GM23338 (cell line): ENCODE measurements at regions not wholly inside any gene's neighbourhood (a gene's known extent, or its start where the extent isn't known, plus 50 kb on each side); places are given as distances from the start of the nearest gene placed in this dataset.
A peak's percentile ranks its signal among the peaks of the same experiment; 100 is the strongest.
"Not testable (repeated sequence)": the region's sequence is repeated elsewhere in the genome, so short reads cannot be mapped to it uniquely, and the experiment has no call there.

ENCODE experiments used
- ATAC-seq: fragments of 200-7000 bp; cut with Tn5 transposase; 3 replicates; pipeline ENCODE4 v1.9.1; 2020
- DNase-seq: peaks from one replicate; pipeline ENCODE4 v3.0.0-alpha.2; 2015; ENCODE audit warnings: low spot score
- H2AFZ ChIP-seq: fragments of 200-600 bp; sonication (generic); 2 replicates; pipeline ENCODE4 v1.8.0; 2016; ENCODE audit warnings: antibody characterized with exemption, mild to moderate bottlenecking, moderate library complexity
- H3F3A ChIP-seq: fragments of 200-600 bp; sonication (generic); replicated peaks from 2 replicates; pipeline ENCODE4 v1.8.0; 2017; ENCODE audit warnings: antibody characterized with exemption, mixed run types, low read depth
- H3K27ac ChIP-seq: fragments of 200-600 bp; sonication (generic); 2 replicates; pipeline ENCODE4 v1.6.1; 2016; ENCODE audit warnings: low read depth
- H3K27me3 ChIP-seq: fragments of 200-600 bp; sonication (generic); 2 replicates; pipeline ENCODE4 v1.8.0; 2016; ENCODE audit warnings: mild to moderate bottlenecking, mixed run types, moderate library complexity; ENCODE audit not compliant: insufficient read depth
- H3K36me3 ChIP-seq: fragments of 200-600 bp; sonication (generic); 2 replicates; pipeline ENCODE4 v1.8.0; 2016; ENCODE audit warnings: mild to moderate bottlenecking; ENCODE audit not compliant: insufficient read depth
- H3K4me1 ChIP-seq: fragments of 200-600 bp; sonication (generic); 2 replicates; pipeline ENCODE4 v1.8.0; 2016; ENCODE audit warnings: mild to moderate bottlenecking, moderate library complexity; ENCODE audit not compliant: insufficient read depth
- H3K4me2 ChIP-seq: fragments of 200-600 bp; sonication (generic); 2 replicates; pipeline ENCODE4 v1.7.1; 2017; ENCODE audit warnings: mixed run types
- H3K4me3 ChIP-seq: fragments of 200-600 bp; sonication (generic); 2 replicates; pipeline ENCODE4 v1.6.1; 2016; ENCODE audit warnings: mixed run types
- H3K79me2 ChIP-seq: fragments of 200-600 bp; sonication (generic); replicated peaks from 2 replicates; pipeline ENCODE4 v1.8.0; 2017; ENCODE audit warnings: mild to moderate bottlenecking; ENCODE audit not compliant: insufficient read depth
- H3K9me2 ChIP-seq: fragments of 200-600 bp; sonication (generic); 2 replicates; pipeline ENCODE4 v1.8.0; 2017; ENCODE audit not compliant: insufficient read depth
- H4K20me1 ChIP-seq: fragments of 200-600 bp; sonication (generic); replicated peaks from 2 replicates; pipeline ENCODE4 v1.8.0; 2017; ENCODE audit warnings: mild to moderate bottlenecking; ENCODE audit not compliant: insufficient read depth
- H3K27ac Mint-ChIP-seq: 2 replicates; pipeline ENCODE4 v1.8.0; 2020; ENCODE audit warnings: inconsistent platforms, mild to moderate bottlenecking, moderate library complexity, mixed read lengths
- H3K27me3 Mint-ChIP-seq: 3 replicates; pipeline ENCODE4 v1.8.0; 2022; ENCODE audit warnings: low read depth, mild to moderate bottlenecking, moderate library complexity, mixed read lengths, inconsistent platforms; ENCODE audit not compliant: insufficient read depth, poor library complexity
- H3K36me3 Mint-ChIP-seq: 3 replicates; pipeline ENCODE4 v1.8.0; 2021; ENCODE audit warnings: low read depth, mild to moderate bottlenecking, inconsistent platforms, moderate library complexity, mixed read lengths
- H3K4me1 Mint-ChIP-seq: 3 replicates; pipeline ENCODE4 v1.8.0; 2020; ENCODE audit warnings: mild to moderate bottlenecking, inconsistent platforms, mixed read lengths
- H3K4me3 Mint-ChIP-seq: 3 replicates; pipeline ENCODE4 v1.8.0; 2021; ENCODE audit warnings: moderate library complexity, mild to moderate bottlenecking, inconsistent platforms, mixed read lengths
- H3K9me3 Mint-ChIP-seq: 3 replicates; pipeline ENCODE4 v1.8.0; 2020; ENCODE audit warnings: moderate library complexity, mild to moderate bottlenecking, inconsistent platforms, mixed read lengths
- EZH2phosphoT487 ChIP-seq: fragments of 200-600 bp; sonication (generic); IDR thresholded peaks from one replicate; pipeline ENCODE4 v1.8.1; 2018; ENCODE audit warnings: antibody characterized with exemption; ENCODE audit not compliant: unreplicated experiment
- NANOG ChIP-seq: IDR thresholded peaks from 2 replicates; pipeline ENCODE4 v1.6.1; 2016; ENCODE audit warnings: antibody characterized with exemption, borderline replicate concordance
- ZNF114 ChIP-seq: fragments of 250-450 bp; sonication (Bioruptor Pico); IDR thresholded peaks from 2 replicates; pipeline ENCODE4 v1.5.0; 2020; ENCODE audit warnings: mild to moderate bottlenecking, moderate library complexity
- ZNF462 ChIP-seq: fragments of 250-450 bp; sonication (Bioruptor Pico); IDR thresholded peaks from 2 replicates; pipeline ENCODE4 v1.5.0; 2020; ENCODE audit warnings: mild to moderate bottlenecking, moderate library complexity

DNA sequence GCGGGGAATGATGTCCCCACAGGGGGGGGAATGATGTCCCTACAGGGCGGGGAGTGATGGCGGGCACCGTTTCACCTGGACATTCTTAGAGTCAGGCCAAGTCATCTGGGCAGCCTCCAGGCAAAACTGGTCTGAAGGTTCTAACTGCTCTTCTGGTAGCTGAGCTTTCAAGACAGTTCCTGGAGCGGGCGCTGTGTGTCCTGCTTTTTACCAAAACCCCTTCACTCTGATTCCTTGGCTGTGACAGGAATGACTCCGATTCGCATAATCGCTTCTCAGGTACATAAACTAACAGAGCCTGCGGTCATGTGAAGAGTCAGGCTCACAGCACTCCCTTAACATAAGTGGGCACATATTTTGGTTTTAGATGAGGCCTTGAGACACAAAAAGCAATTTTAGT is 836.0 kb downstream of the TRIML1 start (continued):
- no peak for TF ChIP-seq ZNF462 (CRISPR knock-in tag)

- no peaks in the 10 kb centered on the region for H3K36me3 ChIP-seq
- no peaks in the 10 kb centered on the region for H3K79me2 ChIP-seq
- peak; percentile 84 for DNase-seq
- H3K27ac ChIP-seq, result peak overlapping the region; percentile 96
- H3K9me3 Mint-ChIP-seq, result peaks cover 17% of the 10 kb centered on the region
- H4K20me1 ChIP-seq, result no peaks in the 10 kb centered on the region
- peak overlapping the region; percentile 98 for H3K27ac Mint-ChIP-seq
- peaks cover 26% of the 10 kb centered on the region for H3K4me1 Mint-ChIP-seq
- H3F3A ChIP-seq, result 0 out of 2 replicates have a peak, but pooled peaks cover 8% of the 10 kb centered on the region
- no peak overlapping the region for H3K4me3 ChIP-seq
- ATAC-seq, result peak; percentile 100
- TF ChIP-seq EZH2phosphoT487 (no peak), ZNF114 (CRISPR knock-in tag) (peak; percentile 58; the same call in 1 of the 2 replicates), ZNF462 (CRISPR knock-in tag) (peak; percentile 94), NANOG (peak; percentile 78; the same call in 1 of the 2 replicates)
- H3K4me1 ChIP-seq, result peaks cover 25% of the 10 kb centered on the region
- peak overlapping the region; percentile 54; the same call in 2 of the 3 replicates for H3K4me3 Mint-ChIP-seq
- H3K27me3 Mint-ChIP-seq, result peaks cover 2% of the 10 kb centered on the region
- no peaks in the 10 kb centered on the region for H3K27me3 ChIP-seq
- peak overlapping the region; percentile 10; the same call in 1 of the 2 replicates for H3K4me2 ChIP-seq
- H3K9me2 ChIP-seq, result no peaks in the 10 kb centered on the region
- H3K36me3 Mint-ChIP-seq, result peaks cover 17% of the 10 kb centered on the region
- no peak overlapping the region for H2AFZ ChIP-seq
Observed at GRCh38 chr4:188976644-188977115, 837.4 kb downstream of the TRIML1 start.

DNA sequence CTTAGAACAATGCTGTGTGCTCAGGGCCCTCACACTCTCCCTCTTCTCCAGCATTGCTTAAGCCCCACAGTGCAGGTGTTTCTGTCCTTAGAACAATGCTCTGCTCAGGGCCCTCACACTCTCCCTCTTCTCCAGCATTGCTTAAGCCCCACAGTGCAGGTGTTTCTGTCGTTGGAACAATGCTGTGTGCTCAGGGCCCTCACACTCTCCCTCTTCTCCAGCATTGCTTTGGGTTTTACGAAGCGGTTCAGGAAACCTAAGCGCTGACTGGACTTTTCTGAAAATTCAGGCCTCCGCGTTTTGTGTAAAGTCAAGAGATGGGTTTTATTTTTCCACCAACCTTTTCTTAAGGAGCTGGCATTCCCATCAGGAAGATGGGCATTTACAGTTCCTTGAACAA is 838.0 kb downstream of the TRIML1 start:
- H3K27me3 Mint-ChIP-seq, ATAC-seq, H3K79me2 ChIP-seq, H2AFZ ChIP-seq, H3F3A ChIP-seq, H3K9me2 ChIP-seq, H3K4me3 ChIP-seq, H3K36me3 ChIP-seq, H4K20me1 ChIP-seq, H3K27me3 ChIP-seq, H3K4me2 ChIP-seq: not testable (repeated sequence)
- DNase-seq, result peak; percentile 27
- peaks cover 26% of the 10 kb centered on the region for H3K4me1 Mint-ChIP-seq
- H3K4me3 Mint-ChIP-seq, result peak overlapping the region; percentile 32; the same call in 1 of the 3 replicates
- peaks cover 12% of the 10 kb centered on the region for H3K36me3 Mint-ChIP-seq
- peaks cover 12% of the 10 kb centered on the region for H3K9me3 Mint-ChIP-seq
- Histone ChIP-seq H3K4me1 (peaks cover 25% of the 10 kb centered on the region), H3K27ac (peak overlapping the region; percentile 87)
- peak overlapping the region; percentile 98 for H3K27ac Mint-ChIP-seq
